ENCODE measurements at regions not wholly inside any gene's neighbourhood (a gene's known extent, or its start where the extent isn't known, plus 50 kb on each side); places are given as distances from the start of the nearest gene placed in this dataset.
"Not testable (repeated sequence)": the region's sequence is repeated elsewhere in the genome, so short reads cannot be mapped to it uniquely, and the experiment has no call there.

GRCh38 chr3:82261013-82261412, 499.6 kb upstream of the GBE1 start:
- no peak for DNase-seq

GRCh38 chr3:82259994-82260393, 498.5 kb upstream of the GBE1 start:
- DNase-seq = no peak

GRCh38 chr3:82240322-82240721, 478.9 kb upstream of the GBE1 start:
- DNase-seq = no peak

GRCh38 chr3:82236257-82236656, 474.8 kb upstream of the GBE1 start:
- DNase-seq = no peak

- DNase-seq = no peak
These were observed 468.0 kb upstream of the GBE1 start for GRCh38 chr3:82229397-82229796.

DNA sequence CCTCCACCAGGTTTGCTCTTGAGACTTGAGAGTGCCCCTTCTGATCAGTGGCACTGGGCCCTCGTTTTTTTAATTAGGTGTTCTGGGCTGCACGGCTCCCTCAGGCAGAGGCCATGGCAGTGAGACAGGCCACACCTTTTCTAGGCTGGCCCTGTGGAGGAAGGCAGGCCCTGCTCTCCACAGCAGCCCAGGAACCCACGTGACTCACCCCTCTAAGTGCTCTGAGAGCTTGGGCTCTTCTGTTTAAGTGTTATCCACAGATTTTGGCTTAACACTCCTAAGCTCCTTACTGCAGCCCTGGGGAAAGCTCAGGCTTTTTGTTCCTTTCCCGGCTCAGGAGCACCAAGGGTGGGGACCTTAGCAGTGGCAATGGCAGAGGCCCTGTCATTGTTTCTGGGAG, 463.2 kb upstream of the GBE1 start:
- DNase-seq = no peak

- no peak for DNase-seq
These were observed 461.0 kb upstream of the GBE1 start for GRCh38 chr3:82222401-82222800.

DNA sequence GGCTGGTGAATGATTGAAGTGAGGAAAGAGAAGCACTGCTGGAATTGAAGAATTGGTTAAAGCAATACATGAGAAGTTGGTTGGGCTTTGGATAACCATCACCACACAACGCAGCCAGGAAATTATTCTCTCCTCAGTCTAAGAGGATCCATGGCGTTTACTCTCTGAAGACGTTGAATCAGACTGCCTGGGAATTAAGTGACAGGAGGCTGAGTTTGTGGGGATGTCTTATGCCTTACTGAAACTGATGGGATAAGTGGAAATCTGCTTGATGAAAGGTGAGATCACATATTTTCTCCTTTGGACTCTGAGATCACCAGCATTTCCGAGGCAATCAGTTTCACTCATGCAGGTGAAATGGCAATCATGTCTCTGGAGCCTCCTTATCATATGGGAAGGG, 456.1 kb upstream of the GBE1 start:
- no peak for DNase-seq

DNA sequence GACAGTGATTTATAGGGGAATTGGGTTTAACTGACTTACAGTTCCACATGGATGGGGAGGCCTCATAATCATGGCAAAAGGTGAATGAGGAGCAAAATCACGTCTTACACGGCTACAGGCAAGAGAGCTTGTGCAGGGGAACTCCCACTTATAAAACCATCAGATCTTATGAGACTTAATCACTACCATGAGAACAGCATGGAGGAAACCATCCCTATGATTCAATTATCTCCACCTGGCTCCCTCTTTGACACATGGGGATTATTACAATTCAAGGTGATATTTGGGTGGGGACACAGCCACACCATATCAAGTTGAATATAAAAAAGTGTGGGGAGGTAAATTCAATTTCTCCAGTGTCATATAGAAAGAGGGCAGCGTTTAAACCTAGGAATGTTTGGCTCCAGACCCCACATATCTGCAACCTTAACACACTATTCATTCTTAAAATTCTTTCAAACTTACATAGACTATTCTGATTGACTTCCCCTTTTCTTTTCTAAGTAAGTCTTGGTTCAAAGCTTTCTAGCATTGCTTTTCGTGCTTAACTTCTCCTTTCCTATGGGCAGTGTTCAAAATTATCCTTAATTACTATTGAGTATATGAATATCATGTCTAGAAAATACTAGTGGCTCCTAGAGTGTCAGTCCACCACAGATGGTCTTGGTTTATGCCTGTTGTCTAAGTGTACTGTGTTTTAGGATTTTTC, 446.7 kb upstream of the GBE1 start:
- no peak for DNase-seq

- DNase-seq = no peak
These were observed 440.8 kb upstream of the GBE1 start for GRCh38 chr3:82202269-82202668.

DNA sequence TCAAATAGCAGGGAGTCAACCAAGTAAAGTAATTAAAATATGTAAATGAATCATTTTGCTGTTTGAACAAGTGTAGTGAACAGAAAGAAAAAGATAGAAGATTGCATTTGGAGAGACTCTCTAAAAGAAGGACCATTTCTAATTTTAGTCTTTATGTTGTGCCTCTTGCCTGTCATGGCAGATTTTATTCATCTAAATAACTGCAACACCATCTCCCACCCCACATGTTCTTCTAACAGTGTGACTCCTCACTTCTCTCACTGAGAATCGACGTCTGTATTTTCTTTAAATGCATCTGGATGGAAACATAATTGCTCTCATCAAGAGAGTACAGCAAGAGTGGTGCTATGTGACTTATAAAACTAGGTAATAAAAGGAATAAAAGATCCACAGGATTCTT, 439.9 kb upstream of the GBE1 start:
- no peak for DNase-seq

DNA sequence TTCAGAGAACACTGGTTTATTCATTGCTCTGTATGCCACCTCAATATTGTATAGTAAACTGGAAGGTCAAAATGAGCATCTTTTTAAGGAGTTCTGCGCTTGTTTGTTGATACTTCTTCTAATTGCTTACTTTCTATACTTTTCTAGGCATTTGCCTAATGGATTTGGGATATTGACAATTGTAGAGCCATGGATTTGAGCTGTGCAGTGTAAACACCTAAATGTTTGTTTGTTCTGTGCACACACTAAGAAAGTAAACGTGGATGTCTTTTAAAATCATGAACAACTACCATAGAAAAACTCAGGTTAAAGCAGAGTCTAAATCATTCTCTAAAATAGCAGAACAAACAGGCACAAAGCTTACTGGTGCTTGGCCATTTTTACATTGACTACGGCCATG, 436.6 kb upstream of the GBE1 start:
- DNase-seq = no peak

DNA sequence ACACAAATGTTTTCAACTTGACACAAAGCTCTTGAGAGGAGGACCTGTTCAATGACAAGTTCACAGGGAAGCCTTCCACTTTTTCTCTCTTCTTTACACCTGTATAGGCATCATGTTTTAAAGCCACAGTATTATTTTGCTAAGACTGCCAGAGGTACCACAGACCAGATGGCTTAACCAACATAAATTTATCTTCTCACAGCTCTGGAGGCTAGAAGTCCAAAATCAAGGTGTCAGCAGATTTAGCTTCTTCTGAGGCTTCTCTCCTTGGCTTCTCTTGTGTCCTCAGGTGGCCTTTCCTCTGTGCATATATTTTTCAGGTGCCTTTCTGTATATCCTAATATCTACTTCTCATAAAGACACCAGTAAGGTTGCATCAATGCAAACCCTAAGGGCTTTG, 435.2 kb upstream of the GBE1 start:
- DNase-seq = no peak

- DNase-seq = no peak
These were observed 433.4 kb upstream of the GBE1 start for GRCh38 chr3:82194870-82195269.

- DNase-seq = no peak
These were observed 424.6 kb upstream of the GBE1 start for GRCh38 chr3:82186017-82186416.

- no peak for DNase-seq
These were observed 417.8 kb upstream of the GBE1 start for GRCh38 chr3:82179291-82179690.

GRCh38 chr3:82178291-82178690, 416.8 kb upstream of the GBE1 start:
- DNase-seq = no peak

DNA sequence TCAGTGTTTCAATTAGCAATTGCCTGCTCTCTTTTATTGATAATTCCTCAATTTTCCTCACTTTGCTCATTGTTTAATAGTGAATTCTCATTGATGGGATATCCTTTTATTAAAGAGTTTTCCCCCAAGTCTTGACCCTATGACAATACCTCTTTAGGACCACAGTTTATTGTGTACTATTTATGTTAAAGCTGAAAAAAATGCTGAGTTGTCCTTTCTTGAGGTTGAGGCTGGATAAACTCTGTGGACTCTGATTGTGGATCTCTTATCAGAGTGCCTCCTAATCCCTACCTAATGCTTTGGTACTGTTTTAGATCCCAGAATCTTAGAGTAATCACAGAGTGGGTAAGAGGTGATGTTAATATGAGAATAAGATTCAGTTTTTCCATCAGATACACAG, 416.3 kb upstream of the GBE1 start:
- DNase-seq = no peak

DNA sequence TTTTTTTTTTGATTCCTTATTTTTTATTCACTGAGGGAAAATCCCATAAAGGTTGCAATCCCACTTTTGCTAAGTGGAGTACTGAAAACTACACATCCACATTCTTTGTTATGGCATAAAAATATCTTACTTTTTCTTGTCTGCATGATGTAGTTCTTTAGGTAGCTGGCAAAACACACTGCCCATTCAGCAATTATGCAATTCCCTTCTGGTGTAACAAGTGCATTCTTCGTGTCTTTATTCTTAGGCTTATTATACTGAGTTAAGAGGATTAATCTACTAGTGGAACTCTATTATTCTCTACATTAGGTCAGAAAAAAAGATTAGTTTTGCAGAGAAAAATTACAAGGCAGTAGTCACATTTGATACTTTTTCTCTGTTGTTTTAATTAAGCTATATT, 403.8 kb upstream of the GBE1 start:
- no peak for DNase-seq

GRCh38 chr3:82163907-82164520, 402.6 kb upstream of the GBE1 start:
- no peak for DNase-seq

DNA sequence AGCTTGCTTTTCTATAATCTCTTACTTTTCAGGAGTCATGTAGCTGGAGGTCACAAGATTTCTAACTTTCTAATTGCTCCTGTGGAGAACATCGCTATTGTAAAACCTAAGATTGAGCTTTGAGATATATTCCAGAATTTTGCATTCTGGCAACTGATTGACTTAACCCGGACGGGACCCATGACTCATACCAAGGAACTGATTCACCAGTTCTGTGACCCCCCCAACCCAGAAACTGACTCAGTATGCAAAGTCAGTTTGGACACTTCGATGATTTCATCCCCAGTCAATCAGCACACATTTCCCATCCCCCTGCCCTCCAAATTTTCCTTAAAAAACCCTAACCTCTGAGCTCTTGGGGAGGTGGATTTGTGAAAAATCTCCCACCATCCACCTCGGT, 396.5 kb upstream of the GBE1 start:
- no peak for DNase-seq

DNA sequence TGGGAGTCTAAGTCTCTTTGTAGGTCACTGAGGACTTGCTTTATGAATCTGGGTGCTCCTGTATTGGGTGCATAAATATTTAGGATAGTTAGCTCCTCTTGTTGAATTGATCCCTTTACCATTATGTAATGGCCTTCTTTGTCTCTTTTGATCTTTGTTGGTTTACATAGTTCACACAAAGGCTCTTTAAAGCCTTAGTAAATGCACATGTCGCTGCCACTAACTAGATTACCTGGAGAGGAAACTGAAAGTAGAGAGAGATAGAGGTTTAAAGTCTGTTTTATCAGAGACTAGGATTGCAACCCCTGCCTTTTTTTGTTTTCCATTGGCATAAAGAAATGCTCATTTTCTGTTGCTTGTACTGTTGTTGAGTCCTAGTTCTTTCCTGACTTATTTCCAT, 392.4 kb upstream of the GBE1 start:
- not testable (repeated sequence) for DNase-seq

DNA sequence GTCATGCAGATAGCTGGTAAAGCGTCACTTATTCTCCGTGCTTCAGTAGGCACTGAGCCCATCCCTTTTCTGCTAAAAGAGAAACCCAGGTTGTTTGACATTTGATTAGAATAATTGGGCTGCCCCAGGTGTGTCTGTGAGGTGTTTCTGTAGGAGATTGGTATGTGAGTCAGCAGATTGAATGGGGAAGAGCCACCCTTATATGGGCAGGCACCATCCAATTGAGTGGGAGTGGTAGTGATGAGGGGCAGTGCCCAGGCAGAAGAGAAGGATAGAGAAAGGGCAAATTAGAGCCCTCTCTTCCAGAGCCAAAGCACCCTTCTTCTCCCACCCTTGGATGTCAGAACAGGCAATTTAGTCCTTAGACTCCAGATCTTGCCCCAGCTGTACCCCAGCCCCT, 384.3 kb upstream of the GBE1 start:
- DNase-seq = no peak

- DNase-seq = no peak
These were observed 383.4 kb upstream of the GBE1 start for GRCh38 chr3:82144811-82145210.

Data from activated CD4-positive, alpha-beta T cell treated with anti-CD3 and anti-CD28 coated beads for 48 hours (primary cell).